MCF 10A (cell line): ENCODE measurements at regions not wholly inside any gene's neighbourhood (a gene's known extent, or its start where the extent isn't known, plus 50 kb on each side); places are given as distances from the start of the nearest gene placed in this dataset.
A peak's percentile ranks its signal among the peaks of the same experiment; 100 is the strongest.

Experiments
- BruUV-seq: library from RNA; stranded (reverse); fragments of 400-500 nt; replicated peaks from 2 replicates; lab custom pipeline; 2021; lab: Mats Ljungman, UMichigan
- CTCF ChIA-PET: fragments of 300-600 bp; sonication (Branson Sonifier 250); formaldehyde crosslinking; extraction: SDS; loops from one replicate; lab custom pipeline; 2021; ENCODE audit warnings: antibody characterized with exemption, inconsistent platforms; lab: Yijun Ruan, JAX
- POLR2A ChIA-PET: fragments of 300-600, 350-650 bp; sonication (Branson Sonifier 250); formaldehyde crosslinking; extraction: SDS; loops from one replicate; lab custom pipeline; 2020; ENCODE audit warnings: antibody characterized with exemption, inconsistent platforms; lab: Yijun Ruan, JAX
- DNase-seq: peaks from one replicate; pipeline ENCODE4 v3.0.0-alpha.2; 2018; ENCODE audit not compliant: unreplicated experiment
- H3K27ac Mint-ChIP-seq: one replicate; pipeline ENCODE4 v1.8.0; 2022; ENCODE audit warnings: mild to moderate bottlenecking, low read depth, mixed read lengths; ENCODE audit not compliant: unreplicated experiment
- H3K27me3 Mint-ChIP-seq: one replicate; pipeline ENCODE4 v1.8.0; 2022; ENCODE audit warnings: mixed read lengths; ENCODE audit not compliant: insufficient read depth, unreplicated experiment
- H3K36me3 Mint-ChIP-seq: one replicate; pipeline ENCODE4 v1.8.0; 2022; ENCODE audit warnings: mild to moderate bottlenecking, moderate library complexity, mixed read lengths; ENCODE audit not compliant: insufficient read depth, unreplicated experiment
- H3K4me1 Mint-ChIP-seq: one replicate; pipeline ENCODE4 v1.8.0; 2022; ENCODE audit warnings: mixed read lengths; ENCODE audit not compliant: insufficient read depth, unreplicated experiment
- H3K4me3 Mint-ChIP-seq: one replicate; pipeline ENCODE4 v1.8.0; 2022; ENCODE audit warnings: mild to moderate bottlenecking, moderate library complexity, mixed read lengths; ENCODE audit not compliant: unreplicated experiment
- H3K9me3 Mint-ChIP-seq: one replicate; pipeline ENCODE4 v1.8.0; 2022; ENCODE audit warnings: mixed read lengths; ENCODE audit not compliant: unreplicated experiment
- CTCF ChIP-seq: fragments of 200-600 bp; IDR thresholded peaks from one replicate; pipeline ENCODE4 v1.8.0; 2022; ENCODE audit warnings: antibody characterized with exemption, mild to moderate bottlenecking; ENCODE audit not compliant: unreplicated experiment
- intact Hi-C: fragments of 100-400 bp; cut with micrococcal nuclease; formaldehyde crosslinking; loops from 2 replicates; pipeline ENCODE4 v1.14.1; 2022

GRCh38 chr3:193851941-193852674 lies 259.1 kb downstream of the OPA1 start:
- H3K36me3 Mint-ChIP-seq, result no peaks in the 10 kb centered on the region
- TF ChIP-seq CTCF, result no peak
- no peaks in the 10 kb centered on the region for H3K9me3 Mint-ChIP-seq
- no peak overlapping the region for H3K4me3 Mint-ChIP-seq
- H3K4me1 Mint-ChIP-seq, result no peaks in the 10 kb centered on the region
- H3K27ac Mint-ChIP-seq, result no peak overlapping the region
- ChIA-PET CTCF (no interaction called here), POLR2A (interaction anchor here (1.5 kb wide), 1 partner anchor 12 kb away, joined by 3 read pairs; no protein-coding TSS in a partner anchor)
- no peak for DNase-seq
- intact Hi-C loops, result no loop called here
- BruUV-seq, result no TSS peak
- no peaks in the 10 kb centered on the region for H3K27me3 Mint-ChIP-seq

GRCh38 chr3:193852901-193853300 lies 259.9 kb downstream of the OPA1 start:
- no TSS peak for BruUV-seq
- no peak overlapping the region for H3K4me3 Mint-ChIP-seq
- H3K27me3 Mint-ChIP-seq, result no peaks in the 10 kb centered on the region
- H3K4me1 Mint-ChIP-seq, result peaks cover 6% of the 10 kb centered on the region
- no peak for DNase-seq
- intact Hi-C loops, result no loop called here
- POLR2A ChIA-PET, result interaction anchor here (1.1 kb wide), 1 partner anchor 20 kb away, joined by 6 read pairs; no protein-coding TSS in a partner anchor
- CTCF ChIA-PET, result no interaction called here
- no peak overlapping the region for H3K27ac Mint-ChIP-seq
- H3K9me3 Mint-ChIP-seq, result no peaks in the 10 kb centered on the region
- TF ChIP-seq CTCF, result no peak
- H3K36me3 Mint-ChIP-seq, result no peaks in the 10 kb centered on the region

- no peak for DNase-seq
- ChIA-PET POLR2A (interaction anchor here (0.7 to 1.1 kb wide), 3 partner anchors 16 to 19 kb away, joined by 3 to 6 read pairs (median 3); no protein-coding TSS in a partner anchor), CTCF (interaction anchor here (0.9 kb wide), 1 partner anchor 14 kb away, joined by 3 read pairs; no protein-coding TSS in a partner anchor)
- Mint-ChIP-seq H3K4me1 (peaks cover 12% of the 10 kb centered on the region), H3K36me3 (no peaks in the 10 kb centered on the region), H3K27me3 (no peaks in the 10 kb centered on the region), H3K27ac (no peak overlapping the region), H3K9me3 (no peaks in the 10 kb centered on the region), H3K4me3 (no peak overlapping the region)
- BruUV-seq, result no TSS peak
- no peak for TF ChIP-seq CTCF
- intact Hi-C loops, result no loop called here
Measured at GRCh38 chr3:193853511-193854219, 260.7 kb downstream of the OPA1 start.

- POLR2A ChIA-PET, result interaction anchor here (0.6 to 1.8 kb wide), 14 partner anchors 9 to 283 kb away, joined by 3 to 19 read pairs (median 5); no protein-coding TSS in a partner anchor
- no TSS peak for BruUV-seq
- Mint-ChIP-seq H3K27me3 (no peaks in the 10 kb centered on the region), H3K36me3 (no peaks in the 10 kb centered on the region), H3K4me1 (peaks cover 26% of the 10 kb centered on the region), H3K9me3 (no peaks in the 10 kb centered on the region), H3K27ac (no peak overlapping the region), H3K4me3 (no peak overlapping the region)
- intact Hi-C loops, result loop anchor here (1.0 kb wide), 1 partner anchor 27 kb away; no protein-coding TSS in a partner anchor
- CTCF ChIA-PET, result interaction anchor here (0.6 to 1.2 kb wide), 7 partner anchors 13 to 545 kb away, joined by 3 to 7 read pairs (median 4); no protein-coding TSS in a partner anchor
- TF ChIP-seq CTCF, result no peak
- peak; percentile 96 for DNase-seq
Measured at GRCh38 chr3:193857996-193858395, 265.0 kb downstream of the OPA1 start.
